Activated CD4-positive, CD25-positive, alpha-beta regulatory T cell (primary cell): ENCODE measurements at regions not wholly inside any gene's neighbourhood (a gene's known extent, or its start where the extent isn't known, plus 50 kb on each side); places are given as distances from the start of the nearest gene placed in this dataset.

ENCODE experiments used
- DNase-seq, 4 experiments: peaks; one replicate each; lab custom pipeline; 2025; lab: John Stamatoyannopoulos, UW

GRCh38 chr2:181114021-181114420, 133.6 kb downstream of the UBE2E3 start:
- no peak for DNase-seq

GRCh38 chr2:181116261-181116660, 135.9 kb downstream of the UBE2E3 start:
- no peak for DNase-seq

GRCh38 chr2:181117206-181117925, 137.0 kb downstream of the UBE2E3 start:
- DNase-seq = no peak

- DNase-seq = no peak
Observed at GRCh38 chr2:181120625-181121024, 140.2 kb downstream of the UBE2E3 start.

GRCh38 chr2:181121996-181122395, 141.6 kb downstream of the UBE2E3 start:
- DNase-seq = no peak

GRCh38 chr2:181122601-181123000, 142.2 kb downstream of the UBE2E3 start:
- DNase-seq = no peak

GRCh38 chr2:181123798-181124231, 143.4 kb downstream of the UBE2E3 start:
- peak in 1 of 4 experiments; percentile 17 for DNase-seq

GRCh38 chr2:181124497-181124896, 144.1 kb downstream of the UBE2E3 start:
- DNase-seq = no peak

DNA sequence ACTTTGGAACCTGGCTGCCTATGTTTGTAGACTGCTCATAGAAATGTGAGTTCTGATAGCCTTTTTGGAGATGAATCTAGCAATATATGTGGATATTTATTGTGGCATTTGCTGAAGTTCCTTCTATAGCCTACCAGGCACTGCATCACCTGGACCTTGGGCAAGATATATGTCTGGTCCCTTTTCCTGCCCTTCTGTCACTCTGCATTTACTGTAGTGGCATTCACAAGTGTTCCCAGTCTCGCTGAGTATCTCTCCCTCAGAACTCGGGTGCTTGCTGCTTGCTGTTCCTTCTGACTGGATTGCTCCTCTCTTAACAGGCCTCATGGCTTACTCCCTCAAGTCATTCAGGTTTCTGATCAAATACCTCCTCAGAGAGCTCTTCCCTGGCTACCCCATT, 145.0 kb downstream of the UBE2E3 start:
- no peak for DNase-seq

GRCh38 chr2:181126311-181126868, 146.0 kb downstream of the UBE2E3 start:
- no peak for DNase-seq

DNA sequence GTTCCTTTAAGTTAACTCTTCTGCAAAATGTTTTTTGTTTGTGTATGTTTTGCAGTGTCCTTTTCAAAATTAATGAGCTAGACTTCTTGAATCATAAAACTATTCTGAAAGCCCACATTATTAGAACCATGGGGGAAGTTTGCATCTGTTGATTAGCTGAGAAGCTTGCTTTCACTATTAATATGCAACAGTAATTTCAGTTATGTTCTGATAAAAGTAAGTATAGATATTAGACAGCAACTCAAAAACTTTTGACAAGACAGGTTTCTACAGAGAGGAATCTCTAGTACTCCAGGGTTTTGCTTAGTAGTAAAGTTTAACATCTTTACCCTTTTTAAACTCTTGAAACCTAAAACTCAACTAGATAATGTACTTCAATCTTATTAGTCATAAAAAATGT, 147.8 kb downstream of the UBE2E3 start:
- no peak for DNase-seq

GRCh38 chr2:181129364-181130056, 149.1 kb downstream of the UBE2E3 start:
- DNase-seq = no peak

- DNase-seq = no peak
Observed at GRCh38 chr2:181130686-181131085, 150.3 kb downstream of the UBE2E3 start.

- DNase-seq = no peak
Observed at GRCh38 chr2:181131584-181131983, 151.2 kb downstream of the UBE2E3 start.

GRCh38 chr2:181138816-181139215, 158.4 kb downstream of the UBE2E3 start:
- DNase-seq = no peak

- DNase-seq = no peak
Observed at GRCh38 chr2:181139831-181140230, 159.4 kb downstream of the UBE2E3 start.

DNA sequence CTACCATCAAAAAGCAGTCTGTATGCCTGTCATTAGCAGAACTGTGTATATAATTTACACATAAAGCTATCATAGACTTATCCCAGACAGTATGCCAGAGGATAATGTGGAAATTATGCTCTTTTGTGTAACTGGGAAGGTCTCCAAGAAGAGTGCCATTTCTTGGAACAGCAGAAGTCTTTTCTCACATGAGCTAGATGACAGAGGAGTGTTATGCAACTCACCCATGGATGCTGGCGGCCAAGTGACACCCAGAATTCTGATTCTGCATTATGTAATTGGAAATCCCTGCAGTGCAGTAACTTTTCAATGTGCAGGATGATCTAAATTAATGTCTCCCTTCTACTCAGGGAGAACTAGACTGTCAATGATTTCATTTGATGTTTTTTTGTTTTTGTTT, 160.0 kb downstream of the UBE2E3 start:
- no peak for DNase-seq

DNA sequence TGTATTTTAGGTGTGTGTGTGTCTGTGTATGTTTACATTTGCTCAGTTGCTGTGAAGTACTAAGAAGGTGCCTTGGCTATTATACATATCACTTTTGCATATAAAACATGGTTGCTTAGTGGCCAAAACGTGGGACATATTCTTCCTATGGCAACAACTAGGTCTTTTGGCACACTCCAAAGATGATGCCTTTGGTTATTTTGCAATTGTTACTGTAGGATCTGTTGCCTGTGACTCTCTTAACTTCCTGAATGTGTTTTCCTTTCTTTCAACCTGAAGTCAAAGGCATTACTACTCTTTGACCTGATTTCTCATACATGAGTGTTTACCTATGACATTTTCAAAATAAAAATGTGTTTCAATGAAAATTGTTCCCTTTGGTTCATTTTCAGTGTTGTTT, 160.5 kb downstream of the UBE2E3 start:
- no peak for DNase-seq

GRCh38 chr2:181141676-181142075, 161.3 kb downstream of the UBE2E3 start:
- DNase-seq = no peak

DNA sequence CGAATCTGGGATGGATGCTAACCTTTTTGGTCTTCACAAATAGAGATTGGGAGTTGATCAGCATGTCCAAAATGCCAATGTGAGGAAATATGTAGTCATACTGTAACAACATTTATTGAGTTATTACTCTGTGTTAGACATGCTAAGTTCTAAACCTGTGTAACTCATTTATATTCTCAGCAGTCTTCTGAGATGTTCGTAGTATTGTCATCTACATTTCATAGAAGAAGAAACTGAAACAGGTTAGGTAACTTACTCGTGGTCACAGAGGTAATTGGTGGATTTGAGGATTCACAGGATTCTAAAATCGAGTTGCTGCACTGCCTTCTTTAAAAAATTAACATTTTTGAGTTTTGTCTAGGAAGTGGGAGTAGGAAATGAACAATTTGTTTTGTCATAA, 162.1 kb downstream of the UBE2E3 start:
- DNase-seq = no peak

GRCh38 chr2:181143790-181144300, 163.4 kb downstream of the UBE2E3 start:
- DNase-seq = no peak

GRCh38 chr2:181145645-181146044, 165.2 kb downstream of the UBE2E3 start:
- DNase-seq = no peak

GRCh38 chr2:181146171-181146570, 165.8 kb downstream of the UBE2E3 start:
- no peak for DNase-seq
